Endodermal cell (in vitro differentiated cells): ENCODE measurements at regions not wholly inside any gene's neighbourhood (a gene's known extent, or its start where the extent isn't known, plus 50 kb on each side); places are given as distances from the start of the nearest gene placed in this dataset.

Experiments used
- DNase-seq: peaks from one replicate; pipeline ENCODE4 v3.0.0-alpha.2; 2017
- H3K27ac ChIP-seq: 2 replicates; pipeline ENCODE4 v1.5.1; 2013; ENCODE audit warnings: mild to moderate bottlenecking, low read depth, low read length, moderate library complexity
- H3K27me3 ChIP-seq: 2 replicates; pipeline ENCODE4 v1.6.1; 2013; ENCODE audit warnings: mild to moderate bottlenecking, low read length, moderate library complexity; ENCODE audit not compliant: insufficient read depth, control insufficient read depth, poor library complexity, severe bottlenecking
- H3K36me3 ChIP-seq: 2 replicates; pipeline ENCODE4 v1.7.0; 2013; ENCODE audit warnings: mild to moderate bottlenecking, low read length, moderate library complexity; ENCODE audit not compliant: control insufficient read depth, insufficient read depth
- H3K4me1 ChIP-seq: one replicate; pipeline ENCODE4 v1.7.0; 2013; ENCODE audit warnings: low read length; ENCODE audit not compliant: control insufficient read depth, insufficient read depth
- H3K4me3 ChIP-seq: 2 replicates; pipeline ENCODE4 v1.5.1; 2013; ENCODE audit warnings: mild to moderate bottlenecking, low read length, moderate library complexity
- H3K9ac ChIP-seq: 2 replicates; pipeline ENCODE4 v1.6.1; 2013; ENCODE audit warnings: mild to moderate bottlenecking, low read length, moderate library complexity; ENCODE audit not compliant: poor library complexity, severe bottlenecking; ENCODE audit errors: extremely low read depth
- H3K9me3 ChIP-seq: 2 replicates; pipeline ENCODE4 v1.6.1; 2013; ENCODE audit warnings: mild to moderate bottlenecking, low read length, moderate library complexity; ENCODE audit not compliant: control insufficient read depth
- H3K27ac Mint-ChIP-seq: 2 replicates; pipeline ENCODE4 v1.8.0; 2020; ENCODE audit warnings: mixed read lengths
- H3K27me3 Mint-ChIP-seq: 2 replicates; pipeline ENCODE4 v1.8.0; 2021; ENCODE audit warnings: mild to moderate bottlenecking, mixed read lengths; ENCODE audit not compliant: insufficient read depth
- H3K36me3 Mint-ChIP-seq: 2 replicates; pipeline ENCODE4 v1.8.0; 2020; ENCODE audit warnings: low read depth, mixed read lengths
- H3K4me1 Mint-ChIP-seq: 2 replicates; pipeline ENCODE4 v1.8.0; 2020; ENCODE audit warnings: mixed read lengths
- H3K4me3 Mint-ChIP-seq: 2 replicates; pipeline ENCODE4 v1.8.0; 2020; ENCODE audit warnings: mild to moderate bottlenecking, moderate library complexity, mixed read lengths
- H3K9me3 Mint-ChIP-seq: 2 replicates; pipeline ENCODE4 v1.8.0; 2020; ENCODE audit warnings: mild to moderate bottlenecking, mixed read lengths
- WGBS, 2 experiments: methylation state at CpG; one replicate each; pipeline versions ENCODE4 v1.1.5 to v1.1.7; 2013; ENCODE audit warnings: missing lambda C conversion rate in 2 of 2, mixed read lengths in 1 of 2; ENCODE audit not compliant: insufficient coverage in 1 of 2, insufficient read length in 1 of 2; 5-methylcytosine and 5-hydroxymethylcytosine counted together
- TF ChIP-seq, protein P1 (sequence below): fragments of 200-600 bp; sonication (generic); conservative IDR thresholded peaks from 2 replicates; pipeline ENCODE4 v1.5.0; 2021; ENCODE audit warnings: antibody characterized with exemption, mild to moderate bottlenecking

DNA sequence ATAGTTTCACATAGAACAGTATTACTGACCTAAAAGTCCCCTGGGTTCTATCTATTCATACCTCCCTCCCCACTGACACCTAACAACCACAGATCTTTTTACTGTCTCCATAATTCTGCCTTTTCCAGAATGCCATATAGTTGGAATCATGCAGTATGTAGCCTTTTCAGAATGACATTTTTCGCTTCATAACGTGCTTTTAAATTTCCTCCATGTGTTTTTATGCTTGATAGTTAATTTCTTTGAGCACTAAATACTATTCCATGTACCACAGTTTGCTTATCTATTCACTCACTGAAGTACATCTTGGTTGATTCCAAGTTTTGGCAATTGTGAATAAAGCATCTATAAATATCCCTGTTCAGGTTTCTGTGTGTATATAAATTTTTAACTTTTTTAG, 77.7 kb upstream of the GPR149 start:
- Histone ChIP-seq H3K4me3 (no peak overlapping the region), H3K4me1 (no peaks in the 10 kb centered on the region), H3K36me3 (no peaks in the 10 kb centered on the region), H3K9ac (no peak overlapping the region), H3K27ac (no peak overlapping the region), H3K9me3 (no peaks in the 10 kb centered on the region), H3K27me3 (no peaks in the 10 kb centered on the region)
- Mint-ChIP-seq H3K4me1 (no peaks in the 10 kb centered on the region), H3K36me3 (no peaks in the 10 kb centered on the region), H3K27ac (no peak overlapping the region), H3K9me3 (no peaks in the 10 kb centered on the region), H3K27me3 (no peaks in the 10 kb centered on the region), H3K4me3 (no peak overlapping the region)
- TF ChIP-seq, protein P1, sequence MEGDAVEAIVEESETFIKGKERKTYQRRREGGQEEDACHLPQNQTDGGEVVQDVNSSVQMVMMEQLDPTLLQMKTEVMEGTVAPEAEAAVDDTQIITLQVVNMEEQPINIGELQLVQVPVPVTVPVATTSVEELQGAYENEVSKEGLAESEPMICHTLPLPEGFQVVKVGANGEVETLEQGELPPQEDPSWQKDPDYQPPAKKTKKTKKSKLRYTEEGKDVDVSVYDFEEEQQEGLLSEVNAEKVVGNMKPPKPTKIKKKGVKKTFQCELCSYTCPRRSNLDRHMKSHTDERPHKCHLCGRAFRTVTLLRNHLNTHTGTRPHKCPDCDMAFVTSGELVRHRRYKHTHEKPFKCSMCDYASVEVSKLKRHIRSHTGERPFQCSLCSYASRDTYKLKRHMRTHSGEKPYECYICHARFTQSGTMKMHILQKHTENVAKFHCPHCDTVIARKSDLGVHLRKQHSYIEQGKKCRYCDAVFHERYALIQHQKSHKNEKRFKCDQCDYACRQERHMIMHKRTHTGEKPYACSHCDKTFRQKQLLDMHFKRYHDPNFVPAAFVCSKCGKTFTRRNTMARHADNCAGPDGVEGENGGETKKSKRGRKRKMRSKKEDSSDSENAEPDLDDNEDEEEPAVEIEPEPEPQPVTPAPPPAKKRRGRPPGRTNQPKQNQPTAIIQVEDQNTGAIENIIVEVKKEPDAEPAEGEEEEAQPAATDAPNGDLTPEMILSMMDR: no peak
- DNase-seq: no peak
- WGBS, 2 experiments: 94 to 100% methylated on average over 1 to 2 of the region's 2 CpGs

DNA sequence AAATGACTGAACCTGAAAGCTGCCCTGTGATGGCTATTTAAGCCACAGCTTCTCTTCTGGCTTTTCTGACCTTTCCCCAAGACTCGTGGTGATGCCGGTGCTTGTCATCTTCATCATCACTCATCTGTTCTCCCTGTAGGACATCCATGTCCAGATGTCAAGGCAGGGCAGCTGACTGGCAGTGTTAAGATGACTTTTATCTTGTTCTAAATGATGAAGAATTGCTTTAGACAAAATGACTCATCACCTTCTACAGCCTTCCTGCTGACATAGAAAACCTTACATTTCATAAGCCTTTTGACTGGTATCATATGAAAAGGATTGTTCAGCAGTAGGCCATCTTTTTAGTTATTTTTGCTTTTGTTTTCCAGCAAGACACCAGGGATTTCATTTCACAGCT, 67.0 kb upstream of the GPR149 start:
- TF ChIP-seq, protein P1: no peak
- Histone ChIP-seq H3K9me3 (no peaks in the 10 kb centered on the region), H3K27ac (no peak overlapping the region), H3K27me3 (no peaks in the 10 kb centered on the region), H3K4me1 (no peaks in the 10 kb centered on the region), H3K4me3 (no peak overlapping the region), H3K9ac (no peak overlapping the region), H3K36me3 (no peaks in the 10 kb centered on the region)
- 60 to 94% methylated on average over 1 to 2 of the region's 2 CpGs for WGBS, 2 experiments
- H3K27me3 Mint-ChIP-seq: no peaks in the 10 kb centered on the region
- DNase-seq: no peak
- H3K4me3 Mint-ChIP-seq: no peak overlapping the region
- no peaks in the 10 kb centered on the region for H3K36me3 Mint-ChIP-seq
- H3K27ac Mint-ChIP-seq: no peak overlapping the region
- H3K4me1 Mint-ChIP-seq: no peaks in the 10 kb centered on the region
- H3K9me3 Mint-ChIP-seq: peaks cover 2% of the 10 kb centered on the region

DNA sequence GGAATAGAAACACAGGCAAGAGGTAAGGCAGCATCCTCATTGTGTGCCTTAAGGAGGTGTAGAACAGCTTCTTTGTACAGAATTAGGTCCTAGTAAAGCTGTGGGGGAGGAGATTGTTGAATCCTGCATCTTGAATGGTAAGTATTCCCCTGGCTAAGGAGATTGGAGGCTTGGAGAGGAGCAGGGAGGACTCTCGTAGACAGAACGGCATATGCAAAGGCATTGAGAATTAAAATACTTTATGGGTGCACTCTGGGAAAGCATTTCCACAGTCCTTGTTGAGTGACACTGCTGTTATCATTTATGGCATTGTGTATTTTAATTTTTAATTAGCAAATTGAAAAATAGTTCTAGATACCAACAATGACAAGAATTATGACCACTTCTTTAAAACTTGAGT, 66.5 kb upstream of the GPR149 start:
- Mint-ChIP-seq H3K4me3 (no peak overlapping the region), H3K4me1 (no peaks in the 10 kb centered on the region), H3K27ac (no peak overlapping the region), H3K9me3 (peaks cover 2% of the 10 kb centered on the region), H3K36me3 (no peaks in the 10 kb centered on the region), H3K27me3 (no peaks in the 10 kb centered on the region)
- Histone ChIP-seq H3K27ac (no peak overlapping the region), H3K36me3 (no peaks in the 10 kb centered on the region), H3K9ac (no peak overlapping the region), H3K4me1 (no peaks in the 10 kb centered on the region), H3K4me3 (no peak overlapping the region), H3K9me3 (no peaks in the 10 kb centered on the region), H3K27me3 (no peaks in the 10 kb centered on the region)
- TF ChIP-seq, protein P1: no peak
- 86 to 95% methylated on average over 2 of the region's 2 CpGs for WGBS, 2 experiments
- no peak for DNase-seq
